ENCODE measurements at regions not wholly inside any gene's neighbourhood (a gene's known extent, or its start where the extent isn't known, plus 50 kb on each side); places are given as distances from the start of the nearest gene placed in this dataset.

DNA sequence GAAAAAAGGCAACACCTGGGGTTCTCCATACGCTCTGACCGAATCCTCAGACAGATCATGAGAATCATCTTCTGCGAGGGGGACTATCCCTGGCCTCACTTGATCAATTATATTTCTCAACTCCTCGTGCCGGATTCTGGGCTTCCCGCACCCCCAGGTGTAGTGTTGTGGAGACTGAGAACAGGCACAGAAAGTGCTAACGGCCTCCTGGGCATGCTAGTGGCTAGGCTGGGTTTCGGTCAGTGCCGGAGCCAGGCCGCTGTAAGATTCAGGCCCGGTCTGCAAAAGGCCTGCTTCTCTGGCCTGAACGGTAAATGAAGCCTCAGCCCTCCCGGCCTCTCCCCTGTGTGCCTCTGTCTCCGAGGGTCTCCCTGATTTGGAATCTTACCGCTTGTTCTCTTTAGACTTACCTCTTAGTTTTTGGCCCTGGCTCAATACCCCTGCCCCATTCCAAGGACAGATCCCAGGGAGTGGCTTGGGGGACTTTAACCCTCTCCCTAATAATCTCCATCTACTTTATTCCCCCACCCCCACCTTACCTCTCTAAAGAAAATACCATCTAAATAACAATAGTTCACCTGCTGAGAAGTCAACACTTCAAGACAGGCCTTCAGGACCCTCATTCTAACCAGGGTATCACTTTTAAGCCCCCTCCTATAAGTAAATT, 79.0 kb upstream of the MEDAG start:
- Histone ChIP-seq H3K36me3 (no peaks in the 10 kb centered on the region), H3K27ac (no peak overlapping the region), H3K4me1 (replicated peaks) (no peaks in the 10 kb centered on the region), H3K9me3 (no peaks in the 10 kb centered on the region), H3K27me3 (replicated peaks; ENCODE audit: insufficient read depth) (no peaks in the 10 kb centered on the region), H3K4me3 (no peak overlapping the region)
- DNase-seq (ENCODE audit: low spot score), result no peak
- TF ChIP-seq, protein P1, sequence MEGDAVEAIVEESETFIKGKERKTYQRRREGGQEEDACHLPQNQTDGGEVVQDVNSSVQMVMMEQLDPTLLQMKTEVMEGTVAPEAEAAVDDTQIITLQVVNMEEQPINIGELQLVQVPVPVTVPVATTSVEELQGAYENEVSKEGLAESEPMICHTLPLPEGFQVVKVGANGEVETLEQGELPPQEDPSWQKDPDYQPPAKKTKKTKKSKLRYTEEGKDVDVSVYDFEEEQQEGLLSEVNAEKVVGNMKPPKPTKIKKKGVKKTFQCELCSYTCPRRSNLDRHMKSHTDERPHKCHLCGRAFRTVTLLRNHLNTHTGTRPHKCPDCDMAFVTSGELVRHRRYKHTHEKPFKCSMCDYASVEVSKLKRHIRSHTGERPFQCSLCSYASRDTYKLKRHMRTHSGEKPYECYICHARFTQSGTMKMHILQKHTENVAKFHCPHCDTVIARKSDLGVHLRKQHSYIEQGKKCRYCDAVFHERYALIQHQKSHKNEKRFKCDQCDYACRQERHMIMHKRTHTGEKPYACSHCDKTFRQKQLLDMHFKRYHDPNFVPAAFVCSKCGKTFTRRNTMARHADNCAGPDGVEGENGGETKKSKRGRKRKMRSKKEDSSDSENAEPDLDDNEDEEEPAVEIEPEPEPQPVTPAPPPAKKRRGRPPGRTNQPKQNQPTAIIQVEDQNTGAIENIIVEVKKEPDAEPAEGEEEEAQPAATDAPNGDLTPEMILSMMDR (IDR thresholded peaks at IDR 0.05), result no peak
- TF ChIP-seq POLR2AphosphoS5 (IDR thresholded peaks at IDR 0.05) (no peak), POLR2A (IDR thresholded peaks at IDR 0.05) (no peak)
- 98% methylated on average over 15 of the region's 15 CpGs for WGBS
- intact Hi-C loops (cut with DNase I), result no loop called here

DNA sequence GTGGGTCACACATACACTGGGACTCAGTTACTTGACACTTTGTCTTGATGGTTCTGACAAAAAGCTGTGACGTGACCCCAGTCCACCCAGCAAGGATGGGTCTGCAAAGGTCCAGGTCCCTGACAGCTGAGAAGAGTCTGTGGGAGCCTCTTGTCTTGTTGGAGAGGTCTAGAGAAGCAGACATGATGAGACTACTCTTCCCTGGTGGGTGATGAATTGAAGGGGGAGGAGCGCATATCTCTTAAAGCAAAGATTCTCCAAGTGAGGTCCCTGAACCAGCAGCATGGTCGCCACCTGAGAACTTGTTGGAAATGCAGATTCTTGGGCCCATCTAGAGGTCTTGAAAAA, 78.5 kb upstream of the MEDAG start:
- H3K27ac ChIP-seq, result no peak overlapping the region
- no peaks in the 10 kb centered on the region for H3K9me3 ChIP-seq
- 100% methylated on average over 3 of the region's 3 CpGs for WGBS
- no peak overlapping the region for H3K4me3 ChIP-seq
- TF ChIP-seq POLR2A (IDR thresholded peaks at IDR 0.05), result no peak
- TF ChIP-seq, protein P1 (IDR thresholded peaks at IDR 0.05), result no peak
- TF ChIP-seq POLR2AphosphoS5 (IDR thresholded peaks at IDR 0.05), result no peak
- intact Hi-C loops (cut with DNase I), result no loop called here
- no peaks in the 10 kb centered on the region for H3K27me3 ChIP-seq (replicated peaks; ENCODE audit: insufficient read depth)
- H3K4me1 ChIP-seq (replicated peaks), result peaks cover under 1% of the 10 kb centered on the region
- no peaks in the 10 kb centered on the region for H3K36me3 ChIP-seq
- no peak for DNase-seq (ENCODE audit: low spot score)

DNA sequence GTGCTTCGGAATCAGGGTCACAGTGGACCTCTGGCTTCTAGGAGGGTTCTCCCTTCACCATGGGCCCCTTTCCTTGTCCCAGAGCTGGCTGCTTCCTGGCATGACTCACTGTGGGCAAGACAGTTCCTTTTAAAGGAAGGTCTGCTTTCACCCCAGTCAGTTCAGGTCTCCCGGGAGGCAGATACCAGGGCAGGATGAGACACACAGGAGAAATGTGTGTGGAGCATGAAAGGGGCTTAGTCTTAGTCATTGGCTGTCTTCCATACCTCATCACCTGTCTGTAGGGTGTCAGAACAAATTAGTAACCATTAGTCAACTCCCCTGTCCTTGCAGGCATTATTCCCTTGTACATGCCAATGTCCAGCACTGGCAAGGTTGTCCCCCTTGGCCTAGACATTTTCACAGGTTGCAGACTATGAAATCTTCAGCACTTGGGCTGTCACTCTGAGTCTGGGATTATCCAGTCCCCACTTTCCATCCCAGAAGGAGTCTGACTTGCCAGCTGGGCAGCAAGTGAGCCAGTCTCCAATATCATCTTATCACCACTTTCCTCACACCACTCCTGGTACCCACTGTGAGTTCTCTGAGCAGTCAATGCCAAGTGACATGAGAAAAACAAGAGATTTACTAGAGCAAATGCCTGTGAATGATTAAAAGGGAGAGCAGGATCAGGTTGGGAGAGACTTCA, 76.8 kb upstream of the MEDAG start:
- no peaks in the 10 kb centered on the region for H3K9me3 ChIP-seq
- H3K27ac ChIP-seq, result no peak overlapping the region
- no peak overlapping the region for H3K4me3 ChIP-seq
- peaks cover 4% of the 10 kb centered on the region for H3K4me1 ChIP-seq (replicated peaks)
- intact Hi-C loops (cut with DNase I), result no loop called here
- TF ChIP-seq, protein P1 (IDR thresholded peaks at IDR 0.05), result no peak
- no peak for TF ChIP-seq POLR2A (IDR thresholded peaks at IDR 0.05)
- no peak for TF ChIP-seq POLR2AphosphoS5 (IDR thresholded peaks at IDR 0.05)
- 70% methylated on average over 2 of the region's 2 CpGs for WGBS
- DNase-seq (ENCODE audit: low spot score), result no peak
- no peaks in the 10 kb centered on the region for H3K36me3 ChIP-seq
- no peaks in the 10 kb centered on the region for H3K27me3 ChIP-seq (replicated peaks; ENCODE audit: insufficient read depth)

DNA sequence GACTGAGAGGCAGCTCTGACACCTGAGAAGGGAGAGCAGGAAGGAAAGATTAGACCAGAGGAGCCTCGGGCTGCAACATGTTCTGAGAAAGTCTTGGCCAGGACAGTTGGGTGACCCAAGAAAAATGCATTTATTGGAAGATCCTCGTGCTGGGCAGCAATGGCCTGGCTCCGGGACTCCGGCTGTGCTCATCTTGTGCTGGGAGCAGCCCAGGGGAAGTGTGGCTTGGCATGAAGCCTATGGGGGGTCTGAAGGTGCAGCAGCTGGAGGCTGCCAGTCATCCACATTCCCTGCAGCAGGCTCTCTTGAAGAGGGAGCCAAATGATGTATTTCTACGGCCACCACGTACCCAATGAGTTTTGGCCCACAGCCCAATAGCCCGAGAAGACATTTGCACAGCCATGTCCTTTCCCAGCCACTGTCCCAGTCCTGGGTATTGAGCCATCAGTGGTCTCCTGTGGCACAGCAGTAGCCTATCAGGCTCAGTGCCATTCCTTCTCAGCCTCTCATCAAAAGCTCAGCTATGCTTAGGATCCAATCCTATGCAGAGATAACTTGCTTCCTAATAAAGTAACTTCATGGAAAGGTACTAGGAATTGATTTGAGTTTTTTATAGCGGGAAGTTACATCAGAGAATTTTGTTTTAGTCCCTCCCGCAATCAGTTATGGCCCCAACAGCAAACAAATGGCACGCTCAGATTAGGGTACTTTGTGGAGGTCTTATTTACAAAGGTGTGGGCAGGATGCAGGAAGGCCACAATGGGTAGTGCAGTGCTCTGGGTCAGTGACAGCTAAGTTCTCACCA, 76.0 kb upstream of the MEDAG start:
- H3K27ac ChIP-seq, result no peak overlapping the region
- H3K9me3 ChIP-seq, result no peaks in the 10 kb centered on the region
- no peak for TF ChIP-seq POLR2A (IDR thresholded peaks at IDR 0.05)
- TF ChIP-seq POLR2AphosphoS5 (IDR thresholded peaks at IDR 0.05), result no peak
- TF ChIP-seq, protein P1 (IDR thresholded peaks at IDR 0.05), result no peak
- WGBS, result 62% methylated on average over 10 of the region's 10 CpGs
- no peaks in the 10 kb centered on the region for H3K36me3 ChIP-seq
- no peaks in the 10 kb centered on the region for H3K27me3 ChIP-seq (replicated peaks; ENCODE audit: insufficient read depth)
- H3K4me3 ChIP-seq, result no peak overlapping the region
- intact Hi-C loops (cut with DNase I), result no loop called here
- peaks cover 4% of the 10 kb centered on the region for H3K4me1 ChIP-seq (replicated peaks)
- DNase-seq (ENCODE audit: low spot score), result no peak
